Endothelial cell of umbilical vein (primary cell): ENCODE measurements at regions not wholly inside any gene's neighbourhood (a gene's known extent, or its start where the extent isn't known, plus 50 kb on each side); places are given as distances from the start of the nearest gene placed in this dataset.

Experiments
- BruUV-seq: library from RNA; stranded (reverse); fragments of 400-500 nt; replicated peaks from 2 replicates; lab custom pipeline; 2021; lab: Mats Ljungman, UMichigan
- CTCF ChIA-PET: fragments of 300-600, 350-600 bp; sonication (Branson Sonifier 250); formaldehyde crosslinking; loops from one replicate; lab custom pipeline; 2021; ENCODE audit warnings: antibody characterized with exemption, inconsistent platforms; lab: Charles Lee
- POLR2A ChIA-PET: fragments of 300-600, 350-600 bp; sonication (Branson Sonifier 250); formaldehyde crosslinking; loops from one replicate; lab custom pipeline; 2021; ENCODE audit warnings: antibody characterized with exemption, inconsistent platforms; lab: Charles Lee
- DNase-seq: peaks from one replicate; pipeline ENCODE4 v3.0.0-alpha.2; 2011; ENCODE audit warnings: low read depth, low spot score
- FAIRE-seq: peaks from 2 replicates; lab custom pipeline; 2011; peaks lifted over from hg19 to GRCh38; lab: Jason Lieb, UNC
- H2AFZ ChIP-seq: 2 replicates; pipeline ENCODE4 v1.6.0; 2012; ENCODE audit warnings: low read depth, low read length, control low read depth, inconsistent platforms
- H3K27ac ChIP-seq: 2 replicates; pipeline ENCODE4 v1.5.1; 2011; ENCODE audit warnings: low read depth, mild to moderate bottlenecking, control low read depth, low read length, moderate library complexity; ENCODE audit not compliant: insufficient read depth
- H3K27me3 ChIP-seq, 2 experiments: 2 replicates each; pipeline versions ENCODE4 v1.6.0 to v1.6.1; 2011; ENCODE audit warnings: low read length in 2 of 2, mixed read lengths in 1 of 2; ENCODE audit not compliant: control insufficient read depth in 2 of 2, insufficient read depth in 2 of 2
- H3K36me3 ChIP-seq, 2 experiments: 2 replicates in 1 of 2; 3 replicates in 1 of 2; pipeline ENCODE4 v1.5.1; 2011; ENCODE audit warnings: low read length in 2 of 2, mild to moderate bottlenecking in 1 of 2, moderate library complexity in 1 of 2; ENCODE audit not compliant: control insufficient read depth in 2 of 2, insufficient read depth in 2 of 2; ENCODE audit errors: extremely low read depth in 1 of 2
- H3K4me1 ChIP-seq: 3 replicates; pipeline ENCODE4 v1.5.1; 2011; ENCODE audit warnings: mild to moderate bottlenecking, low read length; ENCODE audit not compliant: control insufficient read depth, insufficient read depth; ENCODE audit errors: extremely low read depth
- H3K4me2 ChIP-seq: 2 replicates; pipeline ENCODE4 v1.6.1; 2011; ENCODE audit warnings: low read length, control low read depth, mixed read lengths; ENCODE audit not compliant: insufficient read depth
- H3K4me3 ChIP-seq, 3 experiments: fragments of 200-600 bp in 1 of 3; sonication (generic), shearing (Covaris generic) in 1 of 3; replicated peaks in 1 of 3; 2 replicates each; pipeline ENCODE4 v1.5.1; 2011 to 2016; ENCODE audit warnings: control low read depth in 3 of 3, low read length in 3 of 3, mild to moderate bottlenecking in 2 of 3, inconsistent platforms in 1 of 3, low read depth in 1 of 3, moderate library complexity in 1 of 3; ENCODE audit not compliant: insufficient read depth in 1 of 3
- H3K79me2 ChIP-seq: 2 replicates; pipeline ENCODE4 v1.6.0; 2012; ENCODE audit warnings: low read length, inconsistent platforms; ENCODE audit not compliant: control insufficient read depth, insufficient read depth
- H3K9ac ChIP-seq: replicated peaks from 2 replicates; pipeline ENCODE3; 2011; ENCODE audit warnings: low read length, control low read depth; ENCODE audit not compliant: insufficient read depth; ENCODE audit errors: extremely low read depth
- H3K9me1 ChIP-seq: replicated peaks from 3 replicates; pipeline ENCODE4 v1.6.0; 2011; ENCODE audit warnings: mild to moderate bottlenecking, low read length; ENCODE audit not compliant: control insufficient read depth, insufficient read depth; ENCODE audit errors: extremely low read depth
- H3K9me3 ChIP-seq: replicated peaks from 2 replicates; pipeline ENCODE4 v1.5.1; 2012; ENCODE audit warnings: low read length, inconsistent platforms; ENCODE audit not compliant: control insufficient read depth, insufficient read depth
- H4K20me1 ChIP-seq: replicated peaks from 2 replicates; pipeline ENCODE3; 2011; ENCODE audit warnings: mild to moderate bottlenecking, low read length; ENCODE audit not compliant: control insufficient read depth, insufficient read depth; ENCODE audit errors: extremely low read depth
- EZH2 ChIP-seq: IDR thresholded peaks from 2 replicates; pipeline ENCODE4 v1.6.1; 2012; ENCODE audit warnings: borderline replicate concordance, low read depth, mild to moderate bottlenecking, moderate library complexity, low read length, inconsistent platforms; ENCODE audit not compliant: severe bottlenecking
- FOS ChIP-seq: IDR thresholded peaks from 2 replicates; pipeline ENCODE4 v1.6.1; 2011; ENCODE audit warnings: mild to moderate bottlenecking, low read length, moderate library complexity, borderline replicate concordance; ENCODE audit not compliant: insufficient read depth
- GATA2 ChIP-seq: IDR thresholded peaks from 2 replicates; pipeline ENCODE4 v1.7.0; 2011; ENCODE audit warnings: low read depth, mild to moderate bottlenecking, moderate library complexity, mixed read lengths, low read length; ENCODE audit not compliant: insufficient read length, insufficient read depth
- JUN ChIP-seq: IDR thresholded peaks from 2 replicates; pipeline ENCODE4 v1.6.1; 2011; ENCODE audit warnings: borderline replicate concordance, low read depth; ENCODE audit not compliant: insufficient read length, insufficient read depth
- MAX ChIP-seq: IDR thresholded peaks from 2 replicates; pipeline ENCODE4 v1.6.1; 2011; ENCODE audit not compliant: insufficient read depth, insufficient read length
- MYC ChIP-seq: IDR thresholded peaks from one replicate; pipeline ENCODE4 v1.6.1; 2011; ENCODE audit warnings: mild to moderate bottlenecking, low read depth, low read length
- POLR2A ChIP-seq: IDR thresholded peaks from 2 replicates; pipeline ENCODE4 v1.6.1; 2012; ENCODE audit warnings: low read depth, mild to moderate bottlenecking, control low read depth, low read length
- POLR2AphosphoS5 ChIP-seq: IDR thresholded peaks from 2 replicates; pipeline ENCODE4 v1.6.1; 2012; ENCODE audit warnings: low read depth, mild to moderate bottlenecking, control low read depth, low read length, moderate library complexity; ENCODE audit not compliant: insufficient read depth
- dilution Hi-C: fragments of 300-500 bp; cut with MboI; formaldehyde crosslinking; loops from one replicate; pipeline ENCODE4 v1.15.0; 2019; ENCODE audit warnings: low sequenced_read_pairs; ENCODE audit not compliant: extremely low pct_ligation_motif_present
- intact Hi-C: fragments of 100-400 bp; cut with micrococcal nuclease; formaldehyde crosslinking; loops from one replicate; pipeline ENCODE4 v1.10.0; 2022
- TF ChIP-seq, protein P1 (sequence below), 2 donors: IDR thresholded peaks; 1 replicate in 1 of 2; 2 replicates in 1 of 2; pipeline ENCODE4 v1.5.1; 2011; ENCODE audit warnings: low read length in 2 of 2, mild to moderate bottlenecking in 2 of 2, moderate library complexity in 2 of 2, control low read depth in 1 of 2, inconsistent platforms in 1 of 2, low read depth in 1 of 2; ENCODE audit not compliant: insufficient read depth in 1 of 2; ENCODE audit errors: extremely low read depth in 1 of 2

- no peak overlapping the region for H3K27ac ChIP-seq
- no peaks in the 10 kb centered on the region for H3K4me1 ChIP-seq
- TF ChIP-seq EZH2: no peak
- DNase-seq: no peak
- FAIRE-seq: no peak
- no peak overlapping the region for H3K4me3 ChIP-seq
- H3K79me2 ChIP-seq: no peaks in the 10 kb centered on the region
- no TSS peak for BruUV-seq
- no peaks in the 10 kb centered on the region for H3K36me3 ChIP-seq
- no peak overlapping the region for H2AFZ ChIP-seq
- no peak overlapping the region for H3K9ac ChIP-seq
- dilution Hi-C loops (loop anchor here (25.0 kb wide), 1 partner anchor 192 kb away; no protein-coding TSS in a partner anchor), intact Hi-C loops (no loop called here)
- no peaks in the 10 kb centered on the region for H3K9me3 ChIP-seq
- POLR2A ChIA-PET: no interaction called here
- no peak overlapping the region for H3K4me2 ChIP-seq
- H3K9me1 ChIP-seq: no peaks in the 10 kb centered on the region
- H3K27me3 ChIP-seq: no peaks in the 10 kb centered on the region
- CTCF ChIA-PET: no interaction called here
- no peaks in the 10 kb centered on the region for H4K20me1 ChIP-seq
Observed at GRCh38 chr6:137745321-137745720, 121.7 kb upstream of the TNFAIP3 start.

DNA sequence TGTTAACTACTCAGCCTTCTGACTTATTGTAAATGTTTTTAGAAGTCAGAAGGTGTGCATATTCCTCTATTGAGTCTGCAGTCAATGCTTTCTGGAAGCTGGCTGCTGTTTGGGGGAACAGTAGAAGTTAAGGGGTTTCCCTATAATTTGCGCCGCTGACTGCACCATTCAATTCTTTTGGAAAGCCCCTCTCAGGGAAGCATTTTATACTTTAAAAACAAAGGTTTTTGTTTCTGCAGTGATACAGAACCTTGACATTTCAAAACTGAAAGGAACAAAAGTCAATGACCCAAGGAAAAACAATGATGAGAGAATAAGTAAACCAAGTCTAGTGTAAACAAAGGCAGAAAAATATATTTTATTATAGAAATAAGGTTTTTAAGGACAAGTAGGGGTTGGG lies 120.8 kb upstream of the TNFAIP3 start:
- H3K79me2 ChIP-seq: no peaks in the 10 kb centered on the region
- ChIA-PET POLR2A (no interaction called here), CTCF (interaction anchor here (1.0 kb wide), 1 partner anchor 20 kb away, joined by 3 read pairs; no protein-coding TSS in a partner anchor)
- H2AFZ ChIP-seq: no peak overlapping the region
- no peak overlapping the region for H3K4me3 ChIP-seq
- no peaks in the 10 kb centered on the region for H3K9me1 ChIP-seq
- H4K20me1 ChIP-seq: no peaks in the 10 kb centered on the region
- no peaks in the 10 kb centered on the region for H3K4me1 ChIP-seq
- no peaks in the 10 kb centered on the region for H3K9me3 ChIP-seq
- intact Hi-C loops: no loop called here
- no TSS peak for BruUV-seq
- no peak overlapping the region for H3K4me2 ChIP-seq
- DNase-seq (no peak), FAIRE-seq (no peak)
- no peak overlapping the region for H3K9ac ChIP-seq
- TF ChIP-seq POLR2A (no peak), EZH2 (no peak), JUN (no peak), GATA2 (no peak), FOS (no peak), MAX (no peak), POLR2AphosphoS5 (no peak), MYC (no peak)
- TF ChIP-seq, protein P1, sequence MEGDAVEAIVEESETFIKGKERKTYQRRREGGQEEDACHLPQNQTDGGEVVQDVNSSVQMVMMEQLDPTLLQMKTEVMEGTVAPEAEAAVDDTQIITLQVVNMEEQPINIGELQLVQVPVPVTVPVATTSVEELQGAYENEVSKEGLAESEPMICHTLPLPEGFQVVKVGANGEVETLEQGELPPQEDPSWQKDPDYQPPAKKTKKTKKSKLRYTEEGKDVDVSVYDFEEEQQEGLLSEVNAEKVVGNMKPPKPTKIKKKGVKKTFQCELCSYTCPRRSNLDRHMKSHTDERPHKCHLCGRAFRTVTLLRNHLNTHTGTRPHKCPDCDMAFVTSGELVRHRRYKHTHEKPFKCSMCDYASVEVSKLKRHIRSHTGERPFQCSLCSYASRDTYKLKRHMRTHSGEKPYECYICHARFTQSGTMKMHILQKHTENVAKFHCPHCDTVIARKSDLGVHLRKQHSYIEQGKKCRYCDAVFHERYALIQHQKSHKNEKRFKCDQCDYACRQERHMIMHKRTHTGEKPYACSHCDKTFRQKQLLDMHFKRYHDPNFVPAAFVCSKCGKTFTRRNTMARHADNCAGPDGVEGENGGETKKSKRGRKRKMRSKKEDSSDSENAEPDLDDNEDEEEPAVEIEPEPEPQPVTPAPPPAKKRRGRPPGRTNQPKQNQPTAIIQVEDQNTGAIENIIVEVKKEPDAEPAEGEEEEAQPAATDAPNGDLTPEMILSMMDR (IDR thresholded peaks at IDR 0.05; ENCODE audit: extremely low read depth in 1 of 2, insufficient read depth in 1 of 2, low read depth in 1 of 2, low read length in 2 of 2): no peak
- no peaks in the 10 kb centered on the region for H3K27me3 ChIP-seq
- no peaks in the 10 kb centered on the region for H3K36me3 ChIP-seq
- no peak overlapping the region for H3K27ac ChIP-seq
- dilution Hi-C loops: loop anchor here (25.0 kb wide), 1 partner anchor 191 kb away; no protein-coding TSS in a partner anchor
